CD4-positive, alpha-beta T cell treated with Interleukin-10 for 1 hour (primary cell): ENCODE measurements at regions not wholly inside any gene's neighbourhood (a gene's known extent, or its start where the extent isn't known, plus 50 kb on each side); places are given as distances from the start of the nearest gene placed in this dataset.
"Not testable (repeated sequence)": the region's sequence is repeated elsewhere in the genome, so short reads cannot be mapped to it uniquely, and the experiment has no call there.

Experiments
- DNase-seq: peaks from one replicate; pipeline ENCODE4 v3.0.0-alpha.2; 2020

DNA sequence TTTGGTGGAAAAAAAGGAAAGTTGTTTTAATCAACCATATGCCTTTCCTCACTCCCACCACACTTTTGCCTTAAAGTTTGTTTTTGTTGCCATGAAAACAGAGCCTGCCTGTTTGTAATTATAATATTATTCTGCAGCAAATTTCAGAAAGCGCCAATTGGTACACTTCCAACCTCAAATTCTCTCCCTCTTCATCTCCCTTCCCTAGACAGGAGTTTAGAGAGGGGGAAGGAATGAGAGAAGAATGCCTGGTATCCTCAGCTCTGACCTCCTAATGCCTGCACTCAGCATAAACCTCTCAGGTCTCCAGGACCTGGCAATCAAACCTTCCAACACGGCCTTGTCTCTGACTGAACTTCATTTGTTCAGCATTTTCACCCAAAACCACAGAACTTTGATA, 138.4 kb upstream of the HCCS start:
- DNase-seq, result no peak

DNA sequence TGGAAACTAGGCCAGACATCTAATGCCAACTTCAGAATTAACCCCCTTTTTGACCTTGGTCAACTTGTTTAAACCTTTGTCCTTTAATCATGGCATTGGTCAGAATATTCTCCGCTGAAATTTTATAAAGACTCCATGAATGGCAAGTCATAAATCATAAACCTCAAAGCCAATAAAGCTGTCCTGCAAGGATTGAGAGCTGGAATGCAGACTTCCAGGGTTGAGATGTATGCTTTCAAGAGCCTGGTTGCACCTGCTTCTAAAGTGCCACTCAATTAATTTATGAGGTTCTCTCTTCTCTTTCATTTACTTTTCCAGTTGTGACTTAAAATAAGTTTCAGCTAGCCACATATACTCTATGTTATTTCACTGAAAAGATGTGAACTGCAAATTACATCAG, 136.2 kb upstream of the HCCS start:
- no peak for DNase-seq

DNA sequence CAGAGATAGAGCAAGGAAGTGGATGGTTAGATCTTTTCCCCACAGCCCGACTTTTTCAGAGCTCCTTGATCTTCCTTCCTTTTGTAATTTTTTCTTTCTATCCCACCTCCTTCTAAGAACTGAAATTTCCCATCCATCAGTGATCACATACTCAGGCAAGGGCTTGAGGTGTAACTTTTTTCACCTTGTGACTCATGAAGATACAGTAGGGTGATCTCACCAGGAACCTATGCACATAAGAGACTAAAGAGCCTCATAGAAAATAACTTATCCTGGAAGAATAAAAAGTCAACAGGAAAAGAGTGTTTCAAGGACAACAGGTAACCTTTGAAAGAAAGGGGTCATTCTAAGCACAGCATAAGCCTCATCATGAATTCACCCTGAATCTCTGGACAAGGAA, 131.2 kb upstream of the HCCS start:
- no peak for DNase-seq

DNA sequence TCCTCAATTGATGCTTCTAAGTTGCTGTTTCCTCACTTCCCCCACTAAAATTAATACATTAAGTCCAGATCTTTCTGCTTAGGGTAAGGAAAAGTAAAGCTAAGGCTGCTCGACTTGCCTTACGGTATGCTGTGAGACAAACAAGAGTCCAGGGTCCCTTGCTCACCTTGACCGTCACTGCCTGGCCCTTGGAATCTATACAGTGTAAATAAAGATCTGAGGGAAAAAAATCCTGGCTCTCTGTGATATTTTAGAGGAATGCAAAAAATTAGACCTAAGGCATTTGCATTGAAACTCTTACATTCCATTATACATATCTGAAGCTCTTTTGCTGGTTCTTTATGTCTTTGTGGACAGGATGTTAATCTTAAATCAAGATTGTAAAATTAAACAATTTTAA, 129.6 kb upstream of the HCCS start:
- DNase-seq, result no peak

DNA sequence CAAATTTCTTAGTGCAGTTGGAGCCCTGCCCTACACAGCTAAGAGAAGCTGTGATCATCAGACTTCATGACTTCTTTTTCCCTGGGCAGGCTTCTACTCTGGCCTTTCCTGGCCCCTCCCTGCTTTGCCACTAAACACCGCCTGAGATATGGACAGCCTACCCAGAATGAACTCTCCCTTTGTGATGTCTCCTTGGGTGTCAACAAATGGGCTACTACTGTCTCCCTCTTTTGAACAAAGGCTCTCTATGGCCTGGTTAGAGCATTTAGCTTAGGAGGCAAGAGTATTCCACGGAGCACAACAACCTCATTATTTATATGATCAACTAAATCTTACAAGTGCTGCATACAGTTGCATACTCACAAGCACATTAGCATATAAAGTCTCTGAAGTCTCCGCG, 127.6 kb upstream of the HCCS start:
- DNase-seq, result no peak

DNA sequence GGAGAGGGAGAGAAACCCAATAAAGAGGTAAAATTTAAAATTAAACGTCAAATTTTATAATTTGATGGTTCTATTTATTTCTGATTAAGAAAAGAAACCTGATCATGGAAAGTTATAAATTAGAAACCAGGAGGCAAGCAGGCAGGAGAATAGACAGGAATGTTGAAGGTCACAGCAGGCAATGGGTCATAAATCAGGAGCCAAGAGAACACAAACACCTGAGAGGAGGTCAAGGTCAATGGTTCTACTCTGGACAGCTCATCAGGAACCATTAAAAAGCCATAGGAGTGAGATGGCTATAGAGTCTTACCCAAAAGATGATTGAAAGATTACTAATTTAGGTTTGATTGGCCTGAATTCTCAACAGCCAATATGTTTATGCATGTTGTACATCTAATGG, 126.9 kb upstream of the HCCS start:
- no peak for DNase-seq

DNA sequence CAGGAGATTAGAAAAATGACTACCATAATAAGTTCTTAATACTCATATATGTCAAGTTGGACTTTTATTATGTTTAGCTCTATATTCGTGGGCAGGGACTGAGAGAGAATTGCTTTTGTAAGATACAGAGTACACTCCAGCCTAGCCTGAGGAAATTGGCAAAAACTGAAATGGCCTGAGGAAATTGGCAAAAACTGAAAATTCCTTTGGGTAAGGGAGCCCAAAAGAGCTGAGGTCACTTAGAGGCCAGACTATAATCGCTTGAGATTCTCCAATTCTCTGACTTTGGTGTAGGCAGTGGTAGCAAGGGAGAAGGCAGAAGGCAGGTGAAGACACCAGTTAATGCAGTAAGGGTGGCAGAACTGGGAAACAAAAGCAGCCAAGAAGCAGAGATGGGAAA, 124.5 kb upstream of the HCCS start:
- DNase-seq, result no peak

DNA sequence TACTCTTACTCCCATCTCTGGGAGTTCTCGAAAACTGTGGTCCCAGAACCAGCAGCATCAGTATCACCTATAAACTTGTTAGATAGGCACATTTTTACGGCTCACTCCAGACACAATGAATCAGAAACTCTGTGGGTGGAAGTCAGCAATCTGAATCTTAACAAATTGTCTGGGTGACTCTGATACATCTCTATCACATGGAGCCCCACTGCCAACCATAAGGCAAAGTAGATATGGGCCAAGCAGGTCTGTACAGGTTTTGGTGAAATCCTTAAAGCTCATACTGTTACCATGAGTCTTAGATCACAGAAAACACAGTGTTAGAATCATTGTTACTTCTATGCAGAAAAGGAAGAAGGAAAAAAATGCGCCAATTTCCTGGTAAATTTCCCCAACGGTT, 122.5 kb upstream of the HCCS start:
- DNase-seq, result no peak

DNA sequence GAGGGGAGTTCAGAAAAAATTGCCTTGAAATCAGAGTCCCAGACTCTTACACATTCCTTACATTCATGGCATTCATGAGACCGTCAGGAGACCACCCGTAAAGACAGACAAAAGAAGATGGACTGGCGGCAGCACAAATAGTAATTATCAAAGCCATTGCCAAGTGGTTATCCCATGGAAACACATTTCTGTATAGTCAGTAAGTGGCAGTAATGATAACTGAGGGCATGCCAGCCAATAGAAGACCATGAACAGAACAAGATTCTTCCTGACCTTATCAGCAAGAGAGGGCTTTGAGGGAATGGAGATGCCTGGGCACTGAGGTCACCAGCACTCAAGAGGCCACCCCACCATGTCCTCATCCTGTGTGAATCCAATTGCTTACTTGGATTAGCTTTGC, 121.7 kb upstream of the HCCS start:
- DNase-seq, result no peak

DNA sequence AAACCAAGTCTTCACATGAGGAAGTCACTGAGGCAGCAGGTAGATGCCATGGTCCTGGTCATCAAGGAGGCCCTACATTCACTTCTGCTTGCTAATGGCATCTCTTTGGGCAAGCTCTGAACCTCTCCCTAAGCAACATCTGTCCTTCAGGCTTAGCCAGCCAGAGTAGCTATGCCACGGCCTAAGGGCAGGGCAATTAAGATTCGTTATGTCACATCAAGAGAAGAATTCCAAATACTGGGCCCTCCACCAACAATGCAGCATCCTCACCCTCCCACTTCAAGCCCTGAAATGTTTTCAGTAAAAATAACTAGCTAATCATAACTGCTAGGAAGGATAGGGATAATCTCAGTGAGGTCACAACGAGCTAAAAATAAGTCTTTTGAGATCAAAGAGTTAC, 120.7 kb upstream of the HCCS start:
- no peak for DNase-seq

DNA sequence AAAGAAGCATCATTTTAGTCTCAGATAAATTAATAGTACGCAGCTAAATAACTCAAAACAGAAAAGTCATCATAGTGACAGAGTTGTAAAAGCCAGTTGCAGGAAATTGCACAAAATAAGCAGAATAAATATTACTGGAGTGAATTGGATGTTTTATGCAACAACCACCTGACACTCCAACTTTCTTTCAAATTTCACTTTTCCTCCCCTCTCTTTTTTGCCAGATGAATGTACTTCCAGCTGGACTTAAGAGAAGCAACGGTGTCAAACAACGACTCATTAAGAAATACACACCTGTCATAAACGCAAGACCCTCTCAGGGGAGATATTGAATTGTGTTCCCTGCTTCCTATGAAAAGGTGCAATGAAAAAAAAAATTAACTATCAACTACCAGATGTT, 120.2 kb upstream of the HCCS start:
- DNase-seq, result no peak

DNA sequence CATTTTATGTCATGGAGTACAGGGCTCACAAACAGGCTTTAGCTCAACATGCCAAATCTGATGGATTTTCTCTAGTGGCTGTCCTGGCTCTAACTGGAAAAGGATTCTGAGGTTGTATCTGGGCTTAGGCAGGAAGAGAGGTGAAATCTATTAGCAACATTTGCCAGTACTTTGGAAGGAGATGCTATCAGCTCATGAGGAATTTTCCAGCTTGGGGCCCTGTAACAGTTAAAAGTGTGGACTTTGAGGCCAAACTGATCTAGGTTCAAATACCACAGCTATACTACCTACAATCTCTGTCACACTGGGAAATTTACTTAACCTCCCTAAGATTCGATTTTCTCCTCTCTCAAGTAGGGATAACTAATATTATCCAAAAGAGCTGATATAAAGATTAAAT, 119.0 kb upstream of the HCCS start:
- DNase-seq, result no peak

DNA sequence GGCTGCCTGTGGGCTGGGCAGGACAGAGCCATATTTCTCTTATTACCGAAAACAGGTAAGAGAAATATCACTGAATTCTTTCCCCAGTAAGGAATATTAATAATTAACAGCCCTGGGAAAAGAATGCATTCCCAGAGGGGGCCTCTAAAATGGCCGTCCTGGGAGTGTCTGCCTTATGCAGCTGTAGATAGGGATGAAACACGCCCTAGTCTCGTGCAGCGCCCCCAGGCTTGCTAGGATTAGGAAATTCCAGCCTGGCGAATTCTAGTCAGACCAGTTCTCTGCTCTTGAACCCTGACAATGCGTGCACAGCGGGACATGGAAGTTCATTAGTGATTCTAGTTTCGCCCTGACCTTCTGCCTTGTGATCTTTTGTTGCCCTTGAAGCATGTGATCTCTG, 104.1 kb upstream of the HCCS start:
- DNase-seq, result not testable (repeated sequence)

DNA sequence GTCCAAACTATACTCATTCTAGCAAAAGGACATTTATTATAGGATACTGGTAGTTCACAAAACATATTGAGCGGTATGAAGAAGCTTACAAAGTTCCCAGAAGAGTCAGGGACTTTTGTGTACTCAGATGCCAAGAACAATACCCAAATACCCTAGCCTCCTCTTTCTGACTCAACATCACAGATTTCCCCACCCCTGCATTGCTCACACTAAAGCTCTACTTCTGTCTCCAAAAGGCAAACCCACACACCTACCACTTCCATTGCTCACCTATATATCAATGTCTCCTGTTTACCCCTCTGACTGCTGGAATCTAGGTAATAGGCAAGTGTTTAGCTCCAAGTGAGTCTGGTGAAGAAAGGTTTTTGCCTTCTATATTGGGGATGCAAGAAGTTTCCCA, 100.7 kb upstream of the HCCS start:
- DNase-seq, result no peak

DNA sequence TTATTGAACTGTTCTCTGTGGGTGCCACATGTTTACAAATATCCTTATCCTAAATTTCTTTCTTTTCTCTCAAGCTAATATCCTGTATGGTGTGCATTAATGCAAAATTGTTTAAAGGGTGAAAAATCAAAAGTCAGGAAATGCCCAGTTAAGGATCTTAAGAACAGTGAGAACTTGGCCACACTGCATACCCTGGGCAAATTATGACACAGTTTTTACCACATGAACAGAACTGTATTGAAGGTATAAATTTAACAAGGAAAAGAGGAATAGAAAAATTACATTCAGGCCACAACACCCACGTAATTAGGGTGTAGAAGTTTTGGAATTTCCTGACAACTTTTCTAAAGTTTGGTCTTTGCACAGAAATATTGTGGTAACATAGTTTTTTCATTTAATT, 94.4 kb upstream of the HCCS start:
- no peak for DNase-seq

DNA sequence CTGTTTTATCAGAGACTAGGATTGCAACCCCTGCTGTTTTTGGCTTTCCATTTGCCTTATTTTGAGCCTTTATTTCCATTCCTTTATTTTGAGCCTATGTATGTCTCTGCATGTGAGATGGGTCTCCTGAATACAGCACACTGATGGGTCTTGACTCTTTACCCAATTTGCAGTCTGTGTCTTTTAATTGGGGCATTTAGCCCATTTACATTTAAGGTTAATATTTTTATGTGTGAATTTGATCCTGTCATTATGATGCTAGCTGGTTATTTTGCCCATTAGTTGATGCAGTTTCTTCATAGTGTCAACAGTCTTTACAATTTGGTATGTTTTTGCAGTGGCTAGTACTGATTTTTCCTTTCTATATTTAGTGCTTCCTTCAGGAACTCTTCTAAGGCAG, 88.5 kb upstream of the HCCS start:
- not testable (repeated sequence) for DNase-seq

DNA sequence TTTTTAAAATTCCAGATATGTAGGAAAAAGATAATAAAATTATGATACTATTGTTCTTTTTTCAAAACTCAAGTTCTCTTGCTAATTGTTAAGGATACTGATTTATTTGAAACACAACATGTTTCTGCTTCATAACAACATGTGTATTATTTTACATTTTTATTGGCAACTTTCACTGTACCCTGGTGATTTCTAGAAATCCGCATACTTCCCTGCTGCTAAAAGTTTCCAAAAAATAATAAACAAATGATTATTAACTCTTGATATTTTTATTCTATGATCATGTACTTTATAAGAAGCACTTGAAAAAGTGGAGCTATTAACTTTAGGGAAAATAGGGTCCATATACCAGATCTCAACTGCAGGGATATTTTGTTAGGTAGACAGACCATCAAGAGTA, 71.2 kb upstream of the HCCS start:
- DNase-seq, result no peak

DNA sequence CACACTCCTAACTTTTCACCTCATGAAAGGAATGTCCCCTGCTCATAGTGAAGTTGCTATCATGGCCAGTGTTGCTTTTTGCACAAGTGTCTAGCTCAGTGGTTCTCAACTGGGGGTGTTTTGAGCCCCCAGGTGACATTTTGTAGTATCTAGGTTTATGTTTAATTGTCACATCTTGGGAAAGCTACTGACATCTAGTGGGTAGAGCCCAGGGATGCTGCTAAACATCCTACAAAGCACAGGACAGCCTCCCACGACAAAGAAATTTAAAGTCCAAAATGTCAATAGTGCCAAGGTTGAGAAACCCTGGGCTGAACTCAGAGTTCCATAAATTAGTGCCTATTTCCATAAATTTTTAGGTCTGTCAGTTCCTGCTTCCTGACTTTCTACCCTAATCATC, 70.7 kb upstream of the HCCS start:
- DNase-seq, result no peak

DNA sequence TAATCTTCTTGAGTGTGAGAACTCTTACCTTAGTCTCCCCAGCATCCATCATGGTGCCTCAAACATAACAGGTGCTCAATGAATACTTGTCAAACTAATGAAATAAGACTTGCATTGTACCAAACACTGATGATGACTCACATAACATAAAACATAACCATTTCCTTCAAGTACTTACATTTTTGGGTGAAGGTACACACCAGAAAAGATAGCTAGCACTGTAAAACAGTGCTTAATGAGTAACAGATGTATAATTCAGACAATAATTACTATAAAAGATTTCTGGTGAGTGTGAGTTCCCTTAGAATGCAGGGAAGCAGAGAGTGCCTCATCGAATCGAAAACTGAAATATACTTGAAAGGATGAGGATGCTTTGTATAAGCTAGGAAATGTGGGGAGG, 70.1 kb upstream of the HCCS start:
- DNase-seq, result no peak

DNA sequence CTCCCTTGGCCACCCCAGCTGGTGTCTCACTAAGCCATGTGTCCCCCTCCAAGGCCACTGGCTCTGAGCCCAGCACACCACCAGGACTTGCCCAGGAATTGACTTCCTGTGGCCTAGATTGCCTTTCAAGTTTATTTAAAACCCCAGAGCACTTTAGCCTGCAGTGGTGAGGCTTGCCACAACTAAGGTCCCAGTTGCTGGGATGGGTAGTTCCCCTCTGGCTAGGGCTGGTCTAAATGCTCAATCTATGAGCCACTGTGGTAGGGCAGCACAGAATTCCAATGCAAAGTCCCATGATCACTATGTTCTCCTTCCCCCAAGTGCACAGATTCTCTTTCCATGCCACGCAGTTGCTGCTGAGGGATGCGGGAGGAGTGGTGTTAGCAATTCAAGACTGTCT, 61.1 kb upstream of the HCCS start:
- no peak for DNase-seq

DNA sequence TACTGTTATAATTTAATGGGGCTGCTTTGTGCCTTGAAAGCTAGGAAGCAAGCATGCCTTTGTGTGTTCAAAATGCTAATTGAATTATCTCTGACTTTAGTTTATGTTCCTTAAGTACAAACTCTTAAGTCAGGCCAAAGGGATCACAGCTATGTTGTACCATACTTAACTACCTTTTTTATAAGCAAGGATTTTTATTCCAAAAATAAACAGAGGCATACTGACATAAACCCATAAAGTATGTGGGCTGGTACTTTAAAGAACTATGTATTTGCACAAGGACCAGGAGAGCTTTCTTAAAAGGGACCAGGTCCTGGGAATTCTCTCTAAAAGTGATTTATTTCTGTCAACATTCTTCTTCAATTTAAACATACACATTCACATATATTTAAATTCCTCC, 57.8 kb upstream of the HCCS start:
- DNase-seq, result no peak

DNA sequence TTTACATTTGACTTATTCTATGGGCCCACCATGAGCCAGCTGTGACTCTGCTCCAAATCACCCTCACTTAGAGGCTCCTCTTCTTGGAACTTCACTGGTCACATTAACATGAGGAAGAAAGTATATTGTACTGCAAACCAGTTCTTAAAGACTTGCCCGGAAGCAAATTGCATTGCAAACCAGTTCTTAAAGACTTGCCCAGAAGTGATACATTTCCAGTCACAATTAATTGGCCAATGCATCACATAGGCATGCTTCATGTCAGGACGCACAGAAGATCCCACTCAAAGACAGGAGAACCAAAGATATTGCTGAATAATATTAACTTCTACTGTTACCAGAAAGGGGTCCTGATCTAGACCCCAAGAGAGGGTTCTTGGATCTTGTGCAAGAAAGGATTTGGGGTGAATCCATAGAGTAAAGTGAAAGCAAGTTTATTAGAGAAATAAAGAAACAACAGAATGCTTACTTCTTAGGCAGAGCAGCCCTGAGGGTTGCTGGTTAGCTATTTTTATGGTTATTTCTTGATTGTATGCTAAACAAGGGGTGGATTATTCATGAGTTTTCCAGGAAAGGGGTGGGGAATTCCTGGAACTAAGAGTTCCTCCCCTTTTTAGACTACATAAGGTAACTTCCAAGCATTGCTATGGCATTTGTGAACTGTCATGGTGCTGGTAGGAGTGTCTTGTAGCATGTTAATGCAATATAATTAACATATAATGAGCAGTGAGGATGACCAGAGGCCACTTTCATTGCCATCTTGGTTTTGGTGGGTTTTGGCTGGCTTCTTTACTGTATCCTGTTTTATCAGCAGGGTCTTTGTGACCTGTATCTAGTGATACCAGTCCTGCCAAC, 54.6 kb upstream of the HCCS start:
- no peak for DNase-seq

DNA sequence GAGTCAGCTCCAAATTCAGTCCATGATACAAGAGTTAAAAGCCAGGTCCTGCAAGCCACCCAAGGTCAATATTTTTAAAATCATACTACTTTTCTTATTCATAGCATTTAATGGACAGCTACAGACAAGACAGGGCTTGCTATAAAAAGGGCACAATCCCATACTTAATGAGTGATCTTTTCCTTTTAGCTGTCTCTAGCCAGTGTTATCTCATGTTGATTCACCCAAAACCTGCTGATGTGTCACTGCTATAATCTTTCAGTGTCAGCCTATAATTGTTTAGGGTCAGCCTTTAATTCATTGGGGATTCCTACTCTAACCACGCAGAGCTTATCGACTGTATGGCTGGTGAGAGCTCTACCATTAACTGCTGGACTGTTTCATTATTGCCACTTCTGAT, 51.2 kb upstream of the HCCS start:
- no peak for DNase-seq
